H1 (cell line): ENCODE measurements at regions not wholly inside any gene's neighbourhood (a gene's known extent, or its start where the extent isn't known, plus 50 kb on each side); places are given as distances from the start of the nearest gene placed in this dataset.

ENCODE experiments used
- CTCF ChIA-PET: fragments of 300-600 bp; sonication (Branson Sonifier 250); formaldehyde crosslinking; loops from one replicate; lab custom pipeline; 2021; ENCODE audit not compliant: partially characterized antibody; lab: Charles Lee
- POLR2A ChIA-PET: fragments of 300-600 bp; sonication (Branson Sonifier 250); formaldehyde crosslinking; loops from one replicate; lab custom pipeline; 2021; ENCODE audit warnings: inconsistent platforms; ENCODE audit not compliant: partially characterized antibody; lab: Charles Lee
- DNase-seq, 2 experiments: peaks; one replicate each; pipeline versions ENCODE4 v3.0.0 to v3.0.0-alpha.2; 2010 to 2022; ENCODE audit warnings: low spot score in 2 of 2, low read depth in 1 of 2, mixed read lengths in 1 of 2
- FAIRE-seq: peaks from 2 replicates; lab custom pipeline; 2011; peaks lifted over from hg19 to GRCh38; lab: Jason Lieb, UNC
- H2AFZ ChIP-seq: 2 replicates; pipeline ENCODE4 v1.8.1; 2012; ENCODE audit warnings: low read length, inconsistent platforms
- H2AK5ac ChIP-seq: 2 replicates; pipeline ENCODE4 v1.6.1; 2013; ENCODE audit warnings: low read depth, low read length
- H2BK120ac ChIP-seq: replicated peaks from 2 replicates; pipeline ENCODE3; 2013; ENCODE audit warnings: low read depth, low read length, inconsistent platforms
- H2BK12ac ChIP-seq: 2 replicates; pipeline ENCODE4 v1.6.1; 2013; ENCODE audit warnings: low read depth, low read length
- H2BK15ac ChIP-seq: 2 replicates; pipeline ENCODE4 v1.6.1; 2013; ENCODE audit warnings: low read length
- H2BK20ac ChIP-seq: 2 replicates; pipeline ENCODE4 v1.6.1; 2013; ENCODE audit warnings: low read length
- H2BK5ac ChIP-seq: 2 replicates; pipeline ENCODE4 v1.6.1; 2013; ENCODE audit warnings: low read depth, low read length
- H3K14ac ChIP-seq: 2 replicates; pipeline ENCODE4 v1.6.1; 2013; ENCODE audit warnings: inconsistent platforms; ENCODE audit not compliant: insufficient read length
- H3K18ac ChIP-seq: 2 replicates; pipeline ENCODE4 v1.6.1; 2013; ENCODE audit warnings: low read length; ENCODE audit errors: extremely low read depth
- H3K23ac ChIP-seq: 2 replicates; pipeline ENCODE4 v1.6.1; 2013; ENCODE audit warnings: inconsistent platforms; ENCODE audit not compliant: insufficient read length
- H3K23me2 ChIP-seq: 2 replicates; pipeline ENCODE4 v1.6.1; 2013; ENCODE audit warnings: low read depth, low read length
- H3K27ac ChIP-seq: 2 replicates; pipeline ENCODE4 v1.6.1; 2011; ENCODE audit warnings: low read depth, low read length, inconsistent platforms
- H3K27me3 ChIP-seq, 4 experiments: replicated peaks in 1 of 4; 1 replicate in 1 of 4; 2 replicates in 3 of 4; pipeline versions ENCODE4 v1.6.1 to v1.8.1; 2011 to 2013; ENCODE audit warnings: low read length in 3 of 4, mild to moderate bottlenecking in 3 of 4, inconsistent platforms in 2 of 4, mixed read lengths in 2 of 4, moderate library complexity in 1 of 4; ENCODE audit not compliant: control insufficient read depth in 3 of 4, insufficient read depth in 3 of 4; ENCODE audit errors: extremely low read depth in 1 of 4
- H3K36me3 ChIP-seq, 4 experiments: 2 replicates each; pipeline versions ENCODE4 v1.6.1 to v1.8.1; 2011 to 2013; ENCODE audit warnings: mild to moderate bottlenecking in 4 of 4, low read length in 3 of 4, moderate library complexity in 2 of 4, control low read depth in 1 of 4, inconsistent platforms in 1 of 4; ENCODE audit not compliant: insufficient read depth in 4 of 4, control insufficient read depth in 2 of 4
- H3K4ac ChIP-seq: replicated peaks from 2 replicates; pipeline ENCODE3; 2013; ENCODE audit warnings: low read length, low read depth, mixed read lengths, inconsistent platforms; ENCODE audit not compliant: insufficient read length
- H3K4me1 ChIP-seq, 4 experiments: replicated peaks in 1 of 4; 1 replicate in 1 of 4; 2 replicates in 3 of 4; pipeline versions ENCODE4 v1.6.1 to v1.8.1; 2011 to 2013; ENCODE audit warnings: low read length in 3 of 4, inconsistent platforms in 2 of 4, mixed read lengths in 1 of 4; ENCODE audit not compliant: insufficient read depth in 4 of 4, control insufficient read depth in 3 of 4
- H3K4me2 ChIP-seq, 2 experiments: 2 replicates each; pipeline versions ENCODE4 v1.6.1 to v1.8.1; 2011 to 2013; ENCODE audit warnings: low read depth in 2 of 2, low read length in 2 of 2, control low read depth in 1 of 2, inconsistent platforms in 1 of 2, mild to moderate bottlenecking in 1 of 2; ENCODE audit not compliant: insufficient read depth in 1 of 2
- H3K4me3 ChIP-seq, 4 experiments: fragments of 200-600, 300-600 bp in 1 of 4; sonication (generic), shearing (Covaris generic), sonication (Bioruptor Twin) in 1 of 4; 2 replicates each; pipeline versions ENCODE4 v1.5.1 to v1.8.1; 2011 to 2016; ENCODE audit warnings: low read length in 4 of 4, low read depth in 3 of 4, control low read depth in 2 of 4, inconsistent platforms in 2 of 4, mild to moderate bottlenecking in 2 of 4, mixed read lengths in 1 of 4, moderate library complexity in 1 of 4; ENCODE audit not compliant: insufficient read depth in 2 of 4; ENCODE audit errors: extremely low read depth in 1 of 4
- H3K56ac ChIP-seq: replicated peaks from 2 replicates; pipeline ENCODE3; 2013; ENCODE audit warnings: low read depth, mild to moderate bottlenecking, mixed read lengths, low read length, inconsistent platforms; ENCODE audit not compliant: insufficient read length
- H3K79me1 ChIP-seq: 2 replicates; pipeline ENCODE4 v1.6.1; 2013; ENCODE audit warnings: low read depth, low read length, control low read depth
- H3K79me2 ChIP-seq, 2 experiments: 2 replicates each; pipeline versions ENCODE4 v1.6.1 to v1.8.1; 2012 to 2013; ENCODE audit warnings: low read length in 2 of 2, mild to moderate bottlenecking in 2 of 2, inconsistent platforms in 1 of 2; ENCODE audit not compliant: insufficient read depth in 2 of 2, control insufficient read depth in 1 of 2
- H3K9ac ChIP-seq, 4 experiments: replicated peaks in 1 of 4; 1 replicate in 1 of 4; 2 replicates in 3 of 4; pipeline versions ENCODE4 v1.6.1 to v1.8.1; 2011 to 2013; ENCODE audit warnings: low read depth in 3 of 4, low read length in 3 of 4, control low read depth in 2 of 4, mild to moderate bottlenecking in 2 of 4, moderate library complexity in 2 of 4, inconsistent platforms in 1 of 4; ENCODE audit errors: extremely low read depth in 1 of 4
- H3K9me3 ChIP-seq, 2 experiments: 2 replicates each; pipeline versions ENCODE4 v1.6.1 to v1.8.1; 2012 to 2013; ENCODE audit warnings: mild to moderate bottlenecking in 2 of 2, moderate library complexity in 2 of 2, control low read depth in 1 of 2, inconsistent platforms in 1 of 2, low read depth in 1 of 2, low read length in 1 of 2, mixed read lengths in 1 of 2; ENCODE audit not compliant: insufficient read depth in 2 of 2
- H4K20me1 ChIP-seq, 2 experiments: replicated peaks in 1 of 2; 2 replicates each; pipeline versions ENCODE3 to v1.8.1; 2011 to 2013; ENCODE audit warnings: inconsistent platforms in 2 of 2, low read length in 2 of 2, mild to moderate bottlenecking in 1 of 2; ENCODE audit not compliant: insufficient read depth in 2 of 2, control insufficient read depth in 1 of 2
- H4K5ac ChIP-seq: 2 replicates; pipeline ENCODE4 v1.6.1; 2013; ENCODE audit warnings: low read length, low read depth, mixed read lengths, inconsistent platforms; ENCODE audit not compliant: insufficient read length
- H4K8ac ChIP-seq: 2 replicates; pipeline ENCODE4 v1.8.0; 2013; ENCODE audit warnings: mild to moderate bottlenecking, moderate library complexity, low read length, inconsistent platforms; ENCODE audit not compliant: insufficient read depth; ENCODE audit errors: extremely low read depth
- H4K91ac ChIP-seq: replicated peaks from 2 replicates; pipeline ENCODE3; 2013; ENCODE audit warnings: low read length, mixed read lengths, inconsistent platforms; ENCODE audit not compliant: insufficient read length
- ASH2L ChIP-seq: fragments of 200-600, 300-600 bp; sonication (generic); IDR thresholded peaks from one replicate; pipeline ENCODE4 v1.7.1; 2017; ENCODE audit warnings: low read length
- BRCA1 ChIP-seq: IDR thresholded peaks from 2 replicates; pipeline ENCODE4 v1.6.1; 2012; ENCODE audit warnings: low read depth, low read length, improper control_type of control experiment
- CBX8 ChIP-seq: fragments of 300-800, 300-1000 bp; sonication (generic); IDR thresholded peaks from 2 replicates; pipeline ENCODE4 v1.7.1; 2016; ENCODE audit warnings: low read depth, low read length, borderline replicate concordance
- CHD1 ChIP-seq: IDR thresholded peaks from 2 replicates; pipeline ENCODE4 v1.6.1; 2012; ENCODE audit warnings: low read depth, low read length, improper control_type of control experiment
- CREB1 ChIP-seq: IDR thresholded peaks from 2 replicates; pipeline ENCODE4 v1.6.1; 2012; ENCODE audit warnings: inconsistent platforms
- CTBP2 ChIP-seq: IDR thresholded peaks from 2 replicates; pipeline ENCODE4 v1.7.0; 2011; ENCODE audit warnings: borderline replicate concordance, mild to moderate bottlenecking, moderate library complexity, mixed read lengths, low read length; ENCODE audit not compliant: insufficient read depth, insufficient read length
- JUND ChIP-seq: IDR thresholded peaks from 2 replicates; pipeline ENCODE4 v1.6.1; 2011; ENCODE audit warnings: mild to moderate bottlenecking, improper control_type of control experiment, low read length
- MAFK ChIP-seq: IDR thresholded peaks from 2 replicates; pipeline ENCODE4 v1.6.1; 2012; ENCODE audit warnings: low read depth, mild to moderate bottlenecking, improper control_type of control experiment, low read length
- RAD21 ChIP-seq, 2 experiments: IDR thresholded peaks in 1 of 2; conservative IDR thresholded peaks in 1 of 2; 2 replicates each; pipeline ENCODE4 v1.6.1; 2011; ENCODE audit warnings: low read depth in 2 of 2, low read length in 2 of 2, improper control_type of control experiment in 1 of 2, inconsistent platforms in 1 of 2, mild to moderate bottlenecking in 1 of 2, moderate library complexity in 1 of 2
- RFX5 ChIP-seq: IDR thresholded peaks from 2 replicates; pipeline ENCODE4 v1.6.1; 2011; ENCODE audit warnings: low read depth, low read length, improper control_type of control experiment, borderline replicate concordance
- RNF2 ChIP-seq: fragments of 200-900, 300-1000 bp; sonication (generic); IDR thresholded peaks from 2 replicates; pipeline ENCODE4 v1.7.1; 2016; ENCODE audit warnings: borderline replicate concordance, low read depth, mild to moderate bottlenecking, antibody characterized with exemption, low read length; ENCODE audit not compliant: poor library complexity, severe bottlenecking; ENCODE audit errors: missing control alignments
- RXRA ChIP-seq: IDR thresholded peaks from 2 replicates; pipeline ENCODE4 v1.6.1; 2011; ENCODE audit warnings: low read depth, mild to moderate bottlenecking, low read length, moderate library complexity; ENCODE audit not compliant: insufficient read depth
- SIN3A ChIP-seq, 2 experiments: IDR thresholded peaks in 1 of 2; conservative IDR thresholded peaks in 1 of 2; 2 replicates each; pipeline ENCODE4 v1.6.1; 2011 to 2012; ENCODE audit warnings: low read length in 2 of 2, improper control_type of control experiment in 1 of 2, low read depth in 1 of 2, mild to moderate bottlenecking in 1 of 2
- ZNF274 ChIP-seq: IDR thresholded peaks from 2 replicates; pipeline ENCODE4 v1.7.0; 2012; ENCODE audit warnings: low read length, borderline replicate concordance; ENCODE audit errors: extremely low read depth
- WGBS, 2 experiments: shearing (Covaris generic) in 1 of 2; methylation state at CpG; one replicate each; pipeline versions ENCODE4 v1.1.6 to v1.1.7; 2013 to 2015; ENCODE audit warnings: low lambda C conversion rate in 2 of 2, mixed read lengths in 2 of 2, inconsistent platforms in 1 of 2, low coverage in 1 of 2, missing lambda C conversion rate in 1 of 2; ENCODE audit not compliant: insufficient replicate concordance in 2 of 2, insufficient coverage in 1 of 2, insufficient read length in 1 of 2; ENCODE audit errors: extremely low coverage in 1 of 2, missing lambda C conversion rate in 1 of 2; 5-methylcytosine and 5-hydroxymethylcytosine counted together

DNA sequence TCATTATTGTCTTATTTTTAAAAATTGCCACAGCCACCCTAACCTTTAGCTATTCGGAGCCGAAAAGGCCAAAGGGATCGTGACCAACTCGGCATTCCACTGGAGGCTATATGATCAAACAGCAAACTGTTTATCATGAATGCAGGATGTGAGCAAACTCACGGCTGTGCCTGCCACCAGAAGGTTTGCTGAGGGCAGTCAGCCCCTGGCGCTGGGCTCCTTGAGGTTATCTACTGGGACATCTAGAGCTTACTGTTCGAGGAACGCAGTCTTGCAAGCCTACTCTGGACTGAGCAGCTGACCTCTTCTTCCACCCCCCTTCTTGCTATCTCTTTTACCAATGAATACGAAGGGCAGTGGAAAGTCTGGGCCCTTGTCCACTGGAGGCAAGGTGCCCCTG is 231.5 kb upstream of the TARS1 start:
- ChIA-PET POLR2A (no interaction called here), CTCF (no interaction called here)
- 85% methylated on average over 9 of the region's 9 CpGs; no CpG with 5 or more reads in 1 of the 2 experiments for WGBS, 2 experiments
- no peak overlapping the region for H2AK5ac ChIP-seq
- no peak overlapping the region for H3K4me3 ChIP-seq
- H3K27me3 ChIP-seq = no peaks in the 10 kb centered on the region
- FAIRE-seq (no peak), DNase-seq (no peak)
- no peak overlapping the region for H3K9ac ChIP-seq
- H4K8ac ChIP-seq = no peak overlapping the region
- no peak overlapping the region for H2BK15ac ChIP-seq
- H3K27ac ChIP-seq = no peak overlapping the region
- no peak overlapping the region for H3K14ac ChIP-seq
- no peaks in the 10 kb centered on the region for H3K36me3 ChIP-seq
- H2BK20ac ChIP-seq = no peak overlapping the region
- H2AFZ ChIP-seq = no peak overlapping the region
- H3K79me1 ChIP-seq = no peaks in the 10 kb centered on the region
- H3K18ac ChIP-seq = no peak overlapping the region
- H3K79me2 ChIP-seq = no peaks in the 10 kb centered on the region
- H4K5ac ChIP-seq = no peak overlapping the region
- no peak overlapping the region for H3K23ac ChIP-seq
- H2BK12ac ChIP-seq = no peak overlapping the region
- H3K4ac ChIP-seq = no peak overlapping the region
- no peaks in the 10 kb centered on the region for H3K9me3 ChIP-seq
- H3K4me1 ChIP-seq = no peaks in the 10 kb centered on the region
- H2BK5ac ChIP-seq = no peak overlapping the region
- no peak overlapping the region for H3K56ac ChIP-seq
- no peak for TF ChIP-seq RFX5
- no peak for TF ChIP-seq CREB1
- TF ChIP-seq SIN3A (conservative IDR thresholded peaks at IDR 0.05 in 1 of 2, IDR thresholded peaks at IDR 0.05 in 1 of 2; ENCODE audit: low read depth in 1 of 2, low read length in 2 of 2) = no peak
- no peak for TF ChIP-seq CTBP2
- TF ChIP-seq MAFK = no peak
- no peak for TF ChIP-seq CBX8
- no peak for TF ChIP-seq RAD21 (IDR thresholded peaks at IDR 0.05 in 1 of 2, conservative IDR thresholded peaks at IDR 0.05 in 1 of 2; ENCODE audit: low read depth in 2 of 2, low read length in 2 of 2)
- TF ChIP-seq RXRA = no peak
- no peak for TF ChIP-seq ZNF274
- TF ChIP-seq JUND = no peak
- TF ChIP-seq CHD1 = no peak
- no peak for TF ChIP-seq ASH2L
- TF ChIP-seq RNF2 = no peak
- no peak for TF ChIP-seq BRCA1
- no peak overlapping the region for H2BK120ac ChIP-seq
- H3K4me2 ChIP-seq = no peak overlapping the region
- H4K91ac ChIP-seq = no peak overlapping the region
- H4K20me1 ChIP-seq = no peaks in the 10 kb centered on the region
- no peaks in the 10 kb centered on the region for H3K23me2 ChIP-seq
